ENCODE measurements at regions not wholly inside any gene's neighbourhood (a gene's known extent, or its start where the extent isn't known, plus 50 kb on each side); places are given as distances from the start of the nearest gene placed in this dataset.

DNA sequence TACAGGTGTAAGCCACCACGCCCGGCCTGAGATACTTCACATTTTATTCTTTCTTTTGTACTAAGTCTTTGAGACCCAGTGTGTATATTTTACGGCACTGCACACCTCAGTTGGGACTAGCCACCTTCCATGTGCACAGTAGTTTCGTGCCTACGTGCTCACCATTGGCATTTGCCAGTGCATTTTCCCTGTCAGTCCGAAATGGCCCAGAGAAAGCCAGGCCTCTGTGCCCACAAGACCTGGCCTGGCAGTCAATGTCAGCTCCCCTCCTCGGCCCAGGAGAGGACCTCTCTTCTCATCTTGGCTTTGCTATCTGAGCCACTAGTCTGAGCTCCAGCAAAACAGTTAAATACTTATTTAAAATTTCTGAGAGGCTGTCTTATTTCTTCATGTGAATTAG, 147.8 kb upstream of the KLHL29 start:
- ATAC-seq (no peak), DNase-seq (ENCODE audit: low spot score) (no peak)

DNA sequence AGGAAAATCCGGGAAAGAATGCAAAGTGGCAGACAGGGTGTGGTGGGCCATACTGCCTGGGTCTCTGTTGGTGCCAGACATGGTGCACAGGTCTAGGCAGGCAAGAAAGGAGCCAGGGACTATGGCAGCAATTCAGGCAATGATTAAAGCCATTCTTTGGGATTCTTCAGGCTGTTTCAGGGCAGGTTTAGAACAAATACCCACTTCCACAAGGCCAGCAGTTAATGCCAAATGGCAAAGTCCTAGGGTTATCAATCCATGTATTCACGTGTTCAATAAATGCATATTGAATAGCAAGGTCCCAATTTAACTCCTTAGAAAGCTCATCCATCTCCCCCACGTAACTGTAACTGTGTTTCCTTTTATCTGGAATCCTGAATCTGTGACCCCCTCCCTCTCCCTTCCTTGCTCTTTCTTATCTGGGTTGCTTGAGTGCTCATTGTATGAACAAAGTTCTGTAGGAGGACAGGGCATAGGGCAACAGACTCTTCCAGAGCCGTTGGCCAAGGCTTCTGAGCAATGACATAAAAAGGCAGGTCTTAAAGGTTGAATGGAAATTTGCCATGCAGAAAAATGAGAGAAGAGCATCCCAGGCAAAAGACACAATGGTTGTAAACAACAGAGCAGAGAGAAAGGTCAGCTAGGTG, 146.8 kb upstream of the KLHL29 start:
- DNase-seq (ENCODE audit: low spot score) = no peak

DNA sequence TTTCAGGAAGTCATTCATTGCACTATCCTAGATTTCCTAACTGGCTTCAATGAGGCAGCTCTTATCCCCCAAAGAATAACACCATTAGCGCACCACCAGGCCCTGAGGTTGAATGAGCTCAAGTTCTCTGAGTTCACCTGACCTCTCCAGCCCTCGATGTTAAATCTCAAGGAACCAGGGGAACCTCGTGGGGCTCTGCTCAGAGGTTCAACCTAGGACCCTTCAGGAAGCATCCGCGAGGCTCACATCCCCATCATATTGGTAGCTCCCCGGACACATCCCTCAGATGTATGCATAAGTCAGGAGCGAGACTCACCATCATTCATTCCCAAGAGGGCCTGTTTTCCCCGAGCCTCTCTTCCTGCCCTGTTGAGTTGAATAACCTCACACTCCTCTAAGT, 145.6 kb upstream of the KLHL29 start:
- no peak for DNase-seq (ENCODE audit: low spot score)
- no peak for ATAC-seq

More for the DNA sequence above, 146.8 kb upstream of the KLHL29 start:
- peak; percentile 77 for ATAC-seq

DNA sequence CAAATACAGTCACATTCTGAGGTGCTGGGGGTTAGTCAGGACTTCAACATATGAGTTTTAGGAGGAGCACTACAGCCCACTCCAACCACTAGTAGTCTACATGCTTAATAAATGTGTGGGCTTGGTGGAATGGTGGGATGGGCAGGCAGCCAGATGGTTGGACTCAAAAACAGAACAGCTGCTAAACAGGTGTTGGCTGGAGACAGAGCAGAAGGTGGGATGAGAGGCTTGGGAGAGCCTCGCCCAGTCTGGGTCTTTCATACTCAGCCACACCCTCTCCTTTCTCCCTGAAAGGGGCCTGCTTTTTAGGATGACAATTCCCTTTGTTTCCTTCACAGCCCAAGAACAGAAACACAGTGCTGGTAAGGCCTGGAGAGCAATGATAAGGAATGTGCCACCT, 143.9 kb upstream of the KLHL29 start:
- no peak for ATAC-seq

DNA sequence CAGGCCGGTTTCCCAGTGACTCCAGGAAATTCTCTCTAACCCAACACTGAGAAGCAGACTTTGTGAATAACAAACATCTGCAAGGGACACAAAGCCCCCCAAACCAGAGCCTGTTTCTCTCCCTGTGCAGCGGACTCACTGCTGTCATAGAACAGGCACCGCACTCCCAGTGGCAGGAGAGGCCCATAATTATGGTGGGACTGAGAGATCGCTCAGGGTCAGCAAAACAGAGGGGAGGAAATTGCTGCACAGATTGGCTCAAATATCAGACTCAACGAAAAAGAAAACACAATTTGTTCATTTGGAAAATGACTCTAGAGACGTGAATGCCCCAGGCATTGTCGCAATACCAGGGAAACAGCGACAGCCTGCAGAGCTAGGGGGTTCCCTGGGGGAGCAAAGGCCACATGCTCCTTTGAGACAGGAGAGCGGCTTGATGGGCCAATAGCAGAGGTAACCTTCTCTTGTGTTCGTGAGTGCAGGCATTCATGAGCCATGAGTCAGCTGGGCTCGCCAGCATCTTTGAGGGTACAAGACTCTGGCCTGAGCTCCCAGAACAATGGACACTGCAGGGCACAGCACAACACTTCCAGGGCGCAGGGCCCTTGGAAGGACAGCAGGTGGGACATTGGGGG, 143.3 kb upstream of the KLHL29 start:
- DNase-seq (ENCODE audit: low spot score) = no peak
- no peak for ATAC-seq

More for the DNA sequence above, 143.9 kb upstream of the KLHL29 start:
- DNase-seq (ENCODE audit: low spot score) = no peak

DNA sequence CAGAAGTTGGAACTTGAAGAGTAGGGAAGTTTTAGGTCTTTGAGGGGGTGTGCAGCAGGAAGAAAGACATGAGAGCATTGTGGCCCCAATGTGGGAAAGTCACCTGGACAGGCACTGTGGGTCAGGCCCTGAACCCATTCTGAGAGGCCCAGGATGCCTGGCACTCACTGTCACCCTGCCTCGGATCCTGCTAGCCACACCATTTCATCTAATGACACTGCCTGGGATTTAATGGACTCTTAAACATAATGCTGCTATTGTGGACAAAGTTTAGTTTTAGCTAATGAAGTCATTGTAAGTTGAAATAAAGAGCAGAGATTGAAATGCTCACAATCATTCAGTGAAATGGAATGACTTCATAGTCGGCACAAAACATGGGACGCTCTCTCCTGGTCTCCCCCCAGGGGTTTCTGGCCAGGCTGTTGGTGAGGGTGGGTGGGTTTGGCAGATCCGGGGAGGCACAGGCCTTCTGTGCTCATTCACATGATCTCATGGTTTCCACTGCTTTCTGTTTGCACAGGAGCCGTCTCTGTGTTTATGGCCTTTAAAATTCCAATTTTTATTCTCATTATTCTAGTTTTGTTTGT, 141.8 kb upstream of the KLHL29 start:
- DNase-seq (ENCODE audit: low spot score) = no peak
- no peak for ATAC-seq

DNA sequence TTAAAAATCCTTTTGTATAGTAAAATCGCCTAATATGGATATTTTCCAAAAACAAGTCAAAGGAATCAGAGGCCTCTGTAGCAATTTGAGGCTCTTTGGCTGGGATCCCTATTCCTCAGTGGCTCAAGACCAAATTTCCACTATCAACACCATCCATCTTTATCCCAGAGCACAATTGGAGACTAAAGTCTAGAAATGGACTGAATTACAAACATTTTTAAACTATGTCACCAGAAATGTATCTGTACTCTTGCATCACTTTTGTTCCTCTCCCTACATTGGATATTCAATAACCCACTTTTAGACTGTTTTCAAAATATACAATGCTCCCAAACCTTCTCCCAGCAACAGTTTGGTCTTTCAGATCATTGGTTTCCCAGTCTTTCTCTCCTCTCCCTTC, 140.4 kb upstream of the KLHL29 start:
- DNase-seq (ENCODE audit: low spot score) = no peak
- no peak for ATAC-seq

DNA sequence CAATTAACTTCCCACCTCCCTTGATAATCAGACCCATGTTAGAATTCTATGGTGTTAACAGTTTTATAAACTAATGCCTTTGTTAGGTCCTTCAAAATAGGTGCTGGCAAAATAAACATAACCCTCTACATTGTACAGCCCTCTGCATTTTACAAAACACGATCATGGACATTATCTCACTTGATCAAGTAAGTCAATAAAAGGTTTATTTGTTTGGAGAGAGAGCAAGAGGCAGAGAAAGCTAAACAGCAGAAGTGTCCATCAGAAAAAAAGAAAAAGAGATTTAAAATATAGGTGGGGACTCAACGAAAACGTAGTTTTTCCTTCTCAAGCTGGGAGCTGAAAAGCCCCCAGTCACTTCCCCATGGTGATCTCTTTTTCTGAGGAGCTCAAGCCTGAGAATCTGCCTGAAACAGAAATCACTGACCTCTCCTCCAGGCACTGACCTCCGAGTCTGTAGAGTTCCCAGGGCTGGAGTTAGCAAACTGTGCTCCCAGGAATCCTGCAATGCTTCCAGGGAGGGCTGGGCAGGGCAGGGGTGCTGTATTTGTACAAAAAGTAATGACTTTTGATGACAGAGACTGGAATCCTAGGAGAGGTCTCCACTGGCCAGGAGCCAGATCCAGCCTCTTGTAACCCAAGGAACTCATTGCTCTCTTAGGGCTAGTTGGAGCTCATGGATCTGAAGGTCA, 137.8 kb upstream of the KLHL29 start:
- DNase-seq (ENCODE audit: low spot score) = peak; percentile 71
- peak; percentile 60 for ATAC-seq

DNA sequence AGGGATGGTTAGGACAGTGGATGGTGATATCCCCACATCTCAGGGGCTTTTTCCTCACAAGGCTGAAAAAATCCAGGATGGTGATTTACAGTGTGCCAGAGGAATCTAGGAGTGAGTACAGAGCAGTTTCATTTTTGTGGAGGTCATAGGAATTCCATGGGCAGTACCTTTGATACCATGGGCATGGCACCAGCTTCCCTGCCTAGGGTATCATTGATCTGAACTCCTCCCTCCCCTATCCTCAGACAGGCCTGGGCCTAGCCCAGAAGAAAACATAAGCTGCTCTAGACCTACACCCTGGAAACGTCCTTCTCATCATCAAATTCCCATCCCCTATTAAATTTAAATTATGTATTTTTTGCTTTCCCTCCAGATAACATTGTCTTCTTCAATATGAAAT, 136.3 kb upstream of the KLHL29 start:
- ATAC-seq (peak; percentile 42), DNase-seq (ENCODE audit: low spot score) (peak; percentile 58)

DNA sequence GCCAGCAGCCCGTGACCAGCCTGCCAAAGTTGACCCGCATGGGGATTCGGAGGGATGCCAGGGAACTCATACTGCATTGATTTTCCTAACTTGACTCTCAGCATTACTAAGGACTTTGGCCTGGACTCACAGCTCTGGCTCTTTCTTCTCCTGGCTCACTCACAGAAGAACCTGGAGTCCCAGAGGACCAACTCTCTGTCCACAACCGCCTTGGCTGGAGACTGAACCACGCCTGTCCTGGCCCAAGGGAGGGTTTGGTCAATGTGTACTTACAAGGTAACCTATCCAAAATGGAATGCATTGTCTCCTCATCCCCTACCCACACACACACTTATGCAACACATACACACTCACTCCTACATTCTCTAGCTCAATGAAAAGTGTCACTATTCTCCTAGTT, 135.6 kb upstream of the KLHL29 start:
- DNase-seq (ENCODE audit: low spot score) = peak; percentile 95
- peak; percentile 76 for ATAC-seq

DNA sequence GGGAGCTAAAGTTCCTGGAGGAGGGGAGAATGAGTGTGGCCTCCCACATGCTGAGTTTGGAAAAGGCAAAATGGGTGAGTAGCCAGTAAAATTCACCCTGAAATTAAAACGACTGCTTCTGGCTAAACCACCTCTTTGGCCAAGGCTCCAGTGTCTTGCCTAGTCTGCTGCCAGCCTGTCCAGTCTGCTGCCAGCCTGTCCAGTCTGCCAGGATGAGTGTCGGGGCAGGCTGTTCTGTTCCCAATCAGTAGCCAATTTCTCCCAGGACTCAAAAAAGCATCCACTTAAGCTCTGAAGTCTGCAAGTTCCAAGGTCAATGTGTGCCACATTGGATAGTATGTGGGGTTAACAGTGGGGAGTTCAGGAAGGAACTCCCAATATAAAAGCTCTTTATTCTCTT, 134.6 kb upstream of the KLHL29 start:
- ATAC-seq (peak; percentile 66), DNase-seq (ENCODE audit: low spot score) (peak; percentile 78)

DNA sequence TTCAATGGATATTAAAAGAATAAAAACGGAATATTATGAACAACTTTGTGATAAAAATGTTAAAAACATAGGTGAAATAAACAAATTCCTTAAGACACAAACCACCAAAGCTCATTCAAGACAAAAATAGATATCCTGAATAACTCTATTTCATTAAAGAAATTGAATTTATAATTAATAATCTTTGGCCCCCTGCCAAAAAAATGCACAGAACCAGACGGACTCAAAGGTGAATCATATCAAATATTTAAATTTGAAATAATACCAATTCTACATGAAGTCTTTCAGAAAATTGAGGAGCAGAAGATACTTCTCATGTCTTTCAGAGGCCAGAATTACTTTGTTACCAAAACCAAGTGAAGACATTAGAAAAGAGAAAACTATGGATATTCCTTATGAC, 128.3 kb upstream of the KLHL29 start:
- DNase-seq (ENCODE audit: low spot score) (no peak), ATAC-seq (no peak)

DNA sequence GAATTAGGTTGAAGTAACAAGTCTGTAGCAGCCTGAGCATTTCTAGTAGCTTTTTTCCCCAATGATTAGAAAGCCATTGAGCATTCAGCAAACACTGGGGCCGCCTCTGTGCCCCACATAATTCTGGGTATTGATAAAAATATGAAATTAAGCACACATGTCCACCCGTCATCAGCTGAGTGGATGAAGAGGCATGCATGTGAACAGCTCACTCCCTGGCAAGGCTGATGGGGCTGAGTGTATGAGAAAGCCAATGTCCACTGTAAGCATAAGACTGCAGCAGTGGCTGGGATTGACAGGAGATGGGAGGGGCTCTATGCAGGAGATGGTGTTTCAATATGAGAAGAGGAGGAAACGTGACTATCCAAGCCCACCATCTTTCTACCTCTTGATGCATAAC, 124.4 kb upstream of the KLHL29 start:
- DNase-seq (ENCODE audit: low spot score) = no peak
- ATAC-seq = no peak

DNA sequence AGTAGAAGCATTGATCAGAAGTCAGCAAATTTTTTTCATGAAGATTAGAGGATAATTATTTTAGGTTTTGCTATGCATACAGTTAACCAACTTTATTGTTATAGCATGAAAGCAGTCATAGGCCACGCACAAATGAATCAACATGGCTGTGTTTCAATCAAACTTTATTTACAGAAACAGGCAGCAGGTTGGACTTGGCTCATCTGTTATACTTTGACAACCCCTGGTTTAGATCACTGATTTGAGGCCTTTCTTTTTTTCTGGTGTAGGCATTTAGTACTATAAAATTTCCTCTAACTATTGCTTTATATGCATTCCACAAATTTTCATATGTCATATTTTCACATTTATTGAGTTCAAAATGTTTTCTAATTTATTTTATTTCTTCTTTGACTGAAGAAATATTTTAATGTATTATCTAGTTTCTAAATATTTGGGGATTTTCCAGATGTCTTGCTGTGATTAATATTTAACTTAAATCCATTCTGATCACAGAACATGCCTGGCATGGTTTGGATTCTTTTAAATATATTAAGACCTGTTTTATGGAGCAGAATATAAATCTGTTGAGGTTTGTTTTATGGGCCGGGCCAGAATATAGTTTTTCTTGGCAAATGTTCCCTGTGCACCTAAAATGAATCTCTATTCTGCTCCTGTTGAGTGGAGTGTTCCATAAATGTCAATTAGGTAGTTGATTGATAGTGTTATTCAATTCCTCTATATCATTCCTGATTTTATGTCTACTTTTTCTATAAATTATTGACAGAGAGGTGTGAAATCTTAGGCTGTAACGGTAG, 116.3 kb upstream of the KLHL29 start:
- ATAC-seq (peak; percentile 95), DNase-seq (ENCODE audit: low spot score) (no peak)

DNA sequence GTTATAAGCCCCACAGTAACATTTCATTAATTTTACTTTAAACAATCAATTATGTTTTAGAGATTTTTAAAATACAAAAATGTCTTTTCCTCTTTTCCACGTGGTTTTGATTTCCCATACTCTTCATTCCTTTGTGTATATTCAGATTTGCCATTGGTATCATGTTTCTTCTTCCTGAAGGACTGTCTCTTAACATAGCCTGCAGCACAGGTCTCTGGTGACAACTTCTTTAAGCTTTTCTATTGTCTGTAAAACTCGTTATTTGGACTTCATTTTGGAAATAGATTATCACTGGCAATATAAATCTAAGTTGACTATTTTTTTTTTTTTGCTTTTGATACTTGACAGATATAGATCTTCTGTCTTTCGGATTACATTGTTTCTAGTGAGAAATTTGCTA, 115.2 kb upstream of the KLHL29 start:
- no peak for DNase-seq (ENCODE audit: low spot score)
- no peak for ATAC-seq

DNA sequence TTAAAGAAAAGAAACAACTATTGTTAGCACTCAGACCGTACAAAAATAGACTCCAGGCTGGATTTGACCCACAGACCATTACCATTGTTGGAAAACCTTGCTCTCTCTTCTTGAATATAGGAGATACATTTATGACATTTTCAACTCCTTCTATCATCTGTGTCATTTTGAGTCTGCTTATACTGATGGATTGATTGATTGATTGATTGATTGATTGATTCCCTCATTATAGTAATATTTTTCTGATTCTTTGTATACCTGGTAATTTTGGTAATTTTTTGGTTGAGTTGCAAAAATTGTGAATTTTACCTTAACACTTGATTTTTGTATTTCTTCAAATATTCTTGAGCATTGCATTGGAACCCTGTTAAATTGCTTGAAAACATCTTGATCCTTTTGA, 114.2 kb upstream of the KLHL29 start:
- ATAC-seq = no peak

DNA sequence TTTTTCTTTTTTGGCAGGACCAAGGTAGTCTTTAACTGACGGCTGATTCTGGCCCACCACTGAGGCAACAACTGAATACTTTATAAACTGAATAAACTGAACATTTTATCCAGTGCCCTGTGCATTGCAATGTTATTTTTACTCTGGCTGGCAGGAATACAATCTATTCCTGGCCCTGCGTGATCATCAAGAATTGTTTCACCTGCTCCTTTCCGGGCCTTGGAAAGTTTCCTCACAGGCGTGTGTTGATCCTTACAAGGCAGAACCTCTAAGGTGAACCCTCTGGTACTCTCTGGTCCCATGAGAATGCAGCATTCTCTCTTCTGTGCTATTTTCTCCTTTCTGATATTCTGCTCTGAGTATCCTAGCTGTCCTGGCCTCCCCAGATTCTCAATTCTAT, 113.7 kb upstream of the KLHL29 start:
- no peak for ATAC-seq

More for the DNA sequence above, 114.2 kb upstream of the KLHL29 start:
- no peak for DNase-seq (ENCODE audit: low spot score)

DNA sequence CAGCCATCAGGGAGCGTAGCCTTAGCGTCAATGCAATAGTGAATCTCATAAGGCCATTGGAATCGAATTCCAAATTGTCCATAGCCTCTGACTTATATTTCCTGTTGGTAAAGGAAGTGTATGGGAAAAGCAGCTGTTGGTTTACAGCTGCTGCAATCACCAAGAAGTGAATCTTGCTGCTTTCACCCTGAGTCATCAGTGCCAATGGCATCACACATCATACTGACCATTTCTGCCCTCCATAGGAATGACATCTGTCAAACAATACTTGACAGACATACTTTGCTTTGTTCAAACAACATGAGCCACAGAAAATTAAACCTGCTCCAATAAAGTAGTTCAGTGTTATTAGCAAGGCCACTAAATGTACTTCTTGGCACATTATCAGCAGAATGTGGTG, 111.2 kb upstream of the KLHL29 start:
- no peak for DNase-seq (ENCODE audit: low spot score)
- ATAC-seq = no peak

More for the DNA sequence above, 113.7 kb upstream of the KLHL29 start:
- DNase-seq (ENCODE audit: low spot score) = no peak

DNA sequence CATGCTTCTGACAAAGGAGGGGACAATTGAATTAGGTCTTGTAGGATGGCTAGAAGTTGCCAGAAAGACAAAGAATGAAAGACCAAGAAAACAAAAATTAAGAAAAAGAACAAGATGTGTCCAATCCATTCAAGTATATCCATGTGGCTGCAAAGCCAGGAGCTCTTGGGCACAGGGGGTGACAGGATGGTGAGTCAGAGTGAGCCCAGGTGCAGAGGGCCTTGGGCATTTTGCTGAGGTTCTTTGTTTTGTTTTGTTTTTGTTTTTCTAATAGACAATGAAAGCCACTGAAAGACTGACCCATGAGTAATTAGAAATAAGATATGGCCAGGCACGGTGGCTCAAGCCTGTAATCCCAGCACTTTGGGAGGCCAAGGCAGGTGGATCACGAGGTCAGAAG, 104.6 kb upstream of the KLHL29 start:
- ATAC-seq (no peak), DNase-seq (ENCODE audit: low spot score) (no peak)

DNA sequence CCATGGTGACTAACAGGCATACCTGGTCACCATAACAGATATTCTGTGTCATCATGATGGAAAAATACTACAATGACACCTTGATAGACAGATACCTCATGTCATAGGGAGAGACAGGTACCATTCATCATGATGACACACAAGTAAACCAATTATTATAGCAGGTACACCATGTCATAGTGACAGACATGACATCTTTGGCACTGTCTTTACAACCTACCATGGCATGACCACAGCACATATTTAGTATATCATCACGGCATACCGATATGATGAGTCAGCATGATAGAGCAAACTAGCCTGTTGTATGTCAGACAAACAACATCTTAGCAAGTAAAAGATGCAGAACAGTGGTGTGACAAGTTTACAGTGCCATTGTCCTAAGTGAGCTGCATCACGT, 101.3 kb upstream of the KLHL29 start:
- no peak for ATAC-seq

More for the DNA sequence above, 101.3 kb upstream of the KLHL29 start:
- DNase-seq (ENCODE audit: low spot score) = no peak
